NCI-H2029 treated with DMSO at 0.1 percent for 48 hours (cell line): ENCODE measurements at regions not wholly inside any gene's neighbourhood (a gene's known extent, or its start where the extent isn't known, plus 50 kb on each side); places are given as distances from the start of the nearest gene placed in this dataset.

Source experiments
- DNase-seq: peaks from one replicate; lab custom pipeline; 2025; lab: John Stamatoyannopoulos, UW

- DNase-seq, result no peak
Measured at GRCh38 chr11:79578116-79578515, 137.3 kb upstream of the TENM4 start.

DNA sequence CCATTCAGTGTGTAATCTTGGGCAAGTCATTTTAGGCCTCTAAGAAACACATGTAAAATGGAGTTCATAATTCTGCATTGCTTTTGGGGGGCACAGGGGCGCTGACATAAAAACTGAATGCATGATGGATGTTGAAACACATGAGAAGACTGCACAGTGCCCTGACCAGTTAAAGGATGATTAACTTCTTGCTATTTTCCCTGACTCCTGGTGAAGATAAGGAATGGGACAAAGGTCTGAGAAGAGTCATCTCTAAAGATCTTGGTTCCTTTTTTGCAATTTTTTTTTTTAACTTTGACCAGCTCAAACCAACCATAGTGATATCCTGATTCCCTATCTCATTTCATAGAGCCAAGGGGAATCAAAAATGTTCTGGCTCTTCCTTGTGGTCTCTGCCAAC is 134.9 kb upstream of the TENM4 start:
- no peak for DNase-seq

GRCh38 chr11:79570104-79570503 is 129.3 kb upstream of the TENM4 start:
- DNase-seq, result no peak

- peak; percentile 99 for DNase-seq
Measured at GRCh38 chr11:79564288-79564925, 123.6 kb upstream of the TENM4 start.

- no peak for DNase-seq
Measured at GRCh38 chr11:79561496-79561895, 120.7 kb upstream of the TENM4 start.

DNA sequence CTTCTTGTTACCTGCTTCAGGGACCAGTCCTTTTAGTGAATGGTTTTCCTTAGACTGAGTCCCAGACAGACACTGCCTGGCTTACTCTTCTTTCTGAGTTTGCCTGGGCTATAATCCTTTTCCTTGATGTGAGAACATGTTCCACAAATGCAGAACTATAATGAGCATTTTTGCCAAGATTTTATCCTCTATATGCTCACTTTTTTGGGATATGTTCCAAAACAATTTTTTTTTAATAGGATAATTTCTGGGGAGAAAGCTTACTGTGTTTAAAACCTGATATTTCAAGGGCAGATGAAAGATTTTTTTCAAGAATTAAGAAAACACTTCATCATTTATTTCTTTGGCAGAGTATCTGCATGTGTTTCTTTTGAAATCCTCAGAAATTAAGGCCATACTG is 110.0 kb upstream of the TENM4 start:
- DNase-seq, result no peak

- DNase-seq, result no peak
Measured at GRCh38 chr11:79547256-79547655, 106.4 kb upstream of the TENM4 start.

GRCh38 chr11:79546351-79546750 is 105.5 kb upstream of the TENM4 start:
- DNase-seq, result peak; percentile 60

DNA sequence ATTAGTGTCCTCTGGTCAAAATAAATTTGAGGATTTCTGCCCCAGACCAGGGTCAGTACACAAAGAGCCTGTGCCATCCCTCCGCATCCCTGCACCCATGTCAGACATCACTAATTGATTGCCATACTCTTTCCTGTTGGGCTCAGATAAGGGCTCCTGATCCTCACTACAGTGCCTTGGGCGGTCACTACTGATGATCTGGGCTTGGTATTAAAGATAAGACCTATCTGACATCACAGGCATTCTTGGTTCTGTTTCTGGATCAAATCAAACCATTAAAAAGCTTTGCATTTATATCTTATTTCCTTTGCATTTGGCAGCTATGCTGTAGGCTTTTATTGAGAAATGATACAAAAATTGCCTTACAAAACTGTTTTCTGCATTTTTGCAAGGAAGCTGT is 103.5 kb upstream of the TENM4 start:
- no peak for DNase-seq

DNA sequence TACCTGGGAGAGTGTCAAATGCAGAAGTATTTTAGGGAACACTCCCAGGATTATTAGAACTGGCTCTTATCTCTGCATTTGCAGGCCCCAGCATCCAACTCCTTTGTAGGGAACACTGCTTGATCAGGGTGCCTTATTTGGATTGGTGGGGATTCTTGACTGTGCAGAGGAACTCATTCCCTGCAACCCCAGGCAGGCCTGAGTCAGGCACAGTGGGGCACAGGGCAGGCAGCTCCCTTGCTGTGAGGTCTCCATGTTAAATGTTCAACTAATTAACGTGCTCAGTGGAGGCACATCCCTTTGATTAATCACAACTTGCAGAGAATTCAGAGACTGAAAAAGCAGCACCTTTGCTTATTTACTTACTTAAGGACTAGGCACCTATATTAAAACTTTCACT is 102.3 kb upstream of the TENM4 start:
- DNase-seq, result no peak

DNA sequence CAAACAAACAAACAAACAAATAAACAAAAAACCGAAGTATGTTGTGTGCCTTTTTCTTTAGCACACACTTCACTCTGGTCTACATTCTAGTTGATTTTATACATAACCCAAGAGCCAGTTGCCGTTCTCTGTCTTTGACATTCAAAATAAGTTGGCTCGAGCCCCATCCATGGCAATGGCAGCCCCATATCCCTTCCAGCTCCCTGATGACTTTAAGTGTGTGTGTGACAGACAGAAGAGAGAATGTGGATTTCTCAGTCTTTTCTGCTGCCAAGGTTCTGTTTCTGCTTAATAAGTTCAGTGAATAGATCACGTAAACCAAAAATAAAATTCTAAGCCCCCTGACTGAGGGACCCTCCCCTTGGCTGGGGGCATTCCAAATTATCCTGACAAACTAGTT is 100.6 kb upstream of the TENM4 start:
- no peak for DNase-seq

- DNase-seq, result no peak
Measured at GRCh38 chr11:79538775-79539174, 97.9 kb upstream of the TENM4 start.

GRCh38 chr11:79536155-79536917 is 95.5 kb upstream of the TENM4 start:
- DNase-seq, result no peak

GRCh38 chr11:79535606-79536005 is 94.8 kb upstream of the TENM4 start:
- no peak for DNase-seq

- peak; percentile 6 for DNase-seq
Measured at GRCh38 chr11:79525257-79525656, 84.4 kb upstream of the TENM4 start.

DNA sequence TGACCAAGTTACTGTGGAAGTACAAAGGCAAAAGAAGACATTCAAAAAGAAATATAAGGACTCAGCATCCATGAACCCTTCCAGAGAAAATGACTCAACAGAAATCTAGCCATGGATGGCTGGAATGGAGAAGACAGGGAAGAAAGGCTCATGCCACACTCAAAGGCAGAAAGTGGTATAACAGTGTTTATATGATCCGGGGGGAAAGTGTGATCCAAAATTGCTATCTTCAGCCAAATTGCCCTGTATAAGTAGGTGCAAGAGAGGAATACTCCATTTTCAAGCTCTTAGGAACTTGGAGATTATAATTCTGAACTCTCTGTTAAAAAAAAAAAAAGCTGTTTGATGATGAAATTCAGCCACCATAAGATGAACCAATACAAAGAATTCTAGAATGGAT is 81.8 kb upstream of the TENM4 start:
- DNase-seq, result no peak

GRCh38 chr11:79520086-79520485 is 79.3 kb upstream of the TENM4 start:
- DNase-seq, result no peak

GRCh38 chr11:79515781-79516180 is 75.0 kb upstream of the TENM4 start:
- DNase-seq, result no peak

- no peak for DNase-seq
Measured at GRCh38 chr11:79514695-79515094, 73.9 kb upstream of the TENM4 start.

DNA sequence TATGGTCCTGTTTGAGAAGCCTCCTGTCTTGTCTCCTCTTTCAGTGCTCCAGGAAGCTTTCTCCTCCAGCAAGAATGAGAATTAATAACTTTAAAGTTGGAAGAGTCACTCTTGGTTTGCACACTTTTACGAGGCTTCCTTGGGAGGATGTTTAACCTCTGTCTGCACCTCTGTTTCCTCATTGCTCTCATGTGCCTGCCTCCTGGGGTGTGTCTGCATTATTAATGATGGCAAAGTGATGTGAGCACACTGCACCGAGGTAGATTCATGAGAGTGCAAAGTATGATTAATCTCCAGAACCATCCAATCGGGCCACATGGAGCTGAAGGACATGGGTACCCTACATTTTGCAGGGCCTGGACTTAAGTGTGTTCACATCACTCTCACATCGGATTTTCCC is 73.5 kb upstream of the TENM4 start:
- no peak for DNase-seq

- no peak for DNase-seq
Measured at GRCh38 chr11:79512706-79513469, 72.1 kb upstream of the TENM4 start.

- DNase-seq, result no peak
Measured at GRCh38 chr11:79510960-79511359, 70.1 kb upstream of the TENM4 start.

DNA sequence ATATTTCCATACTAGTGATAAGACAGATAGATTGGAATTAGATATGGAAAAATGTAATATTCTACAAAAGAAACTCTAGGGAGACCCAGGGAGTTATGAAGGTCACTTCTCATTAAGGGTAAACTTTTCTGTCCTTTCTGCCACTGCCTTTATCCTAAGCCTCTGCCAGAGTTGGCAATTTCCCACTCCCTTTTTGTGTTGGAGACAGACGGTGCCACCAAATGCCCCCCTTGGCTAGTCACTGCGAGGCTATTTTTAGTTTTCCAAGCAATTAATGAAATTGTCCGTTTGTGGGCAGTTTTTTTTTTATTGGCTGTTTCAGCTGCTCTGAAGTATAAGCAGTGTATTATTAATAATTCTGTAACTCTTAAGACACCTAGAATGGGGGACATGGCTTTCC is 67.6 kb upstream of the TENM4 start:
- no peak for DNase-seq
